ENCODE measurements at regions not wholly inside any gene's neighbourhood (a gene's known extent, or its start where the extent isn't known, plus 50 kb on each side); places are given as distances from the start of the nearest gene placed in this dataset.

- DNase-seq, result no peak
- no peaks in the 10 kb centered on the region for H3K4me1 Mint-ChIP-seq (ENCODE audit: low read depth, unreplicated experiment)
- TF ChIP-seq CTCF (IDR thresholded peaks at IDR 0.05; ENCODE audit: insufficient read depth in 1 of 2, low read depth in 1 of 2, low read length in 1 of 2, severe bottlenecking in 1 of 2, unreplicated experiment in 1 of 2), result no peak
- H3K27ac Mint-ChIP-seq (ENCODE audit: unreplicated experiment), result peak overlapping the region; percentile 14
- no peaks in the 10 kb centered on the region for H3K4me1 ChIP-seq
- ChIA-PET POLR2A (no interaction called here), CTCF (no interaction called here)
- peaks cover 74% of the 10 kb centered on the region for H3K36me3 Mint-ChIP-seq (ENCODE audit: insufficient read depth, unreplicated experiment)
- no peaks in the 10 kb centered on the region for H3K27me3 Mint-ChIP-seq (ENCODE audit: insufficient read depth, unreplicated experiment)
- no peaks in the 10 kb centered on the region for H3K9me3 Mint-ChIP-seq (ENCODE audit: unreplicated experiment)
- intact Hi-C loops (cut with micrococcal nuclease; ENCODE audit: unreplicated experiment), result no loop called here
- no TSS peak for BruUV-seq (replicated peaks)
- no peak overlapping the region for H3K4me3 Mint-ChIP-seq (ENCODE audit: unreplicated experiment)
- no peak overlapping the region for H3K4me3 ChIP-seq (ENCODE audit: low read depth, low read length)
- H3K27me3 ChIP-seq (replicated peaks; ENCODE audit: control insufficient read depth, insufficient read depth, low read length), result no peaks in the 10 kb centered on the region
- H3K9me3 ChIP-seq, result no peaks in the 10 kb centered on the region
- H3K36me3 ChIP-seq (ENCODE audit: control insufficient read depth, insufficient read depth, low read length), result no peaks in the 10 kb centered on the region
Observed at GRCh38 chr11:70668204-70669202, 270.2 kb downstream of the CTTN start.

GRCh38 chr11:70669281-70669680 is 271.0 kb downstream of the CTTN start:
- no peak for TF ChIP-seq CTCF (IDR thresholded peaks at IDR 0.05; ENCODE audit: insufficient read depth in 1 of 2, low read depth in 1 of 2, low read length in 1 of 2, severe bottlenecking in 1 of 2, unreplicated experiment in 1 of 2)

GRCh38 chr11:70669871-70670675 is 271.7 kb downstream of the CTTN start:
- Histone ChIP-seq H3K36me3 (ENCODE audit: control insufficient read depth, insufficient read depth, low read length) (no peaks in the 10 kb centered on the region), H3K27me3 (replicated peaks; ENCODE audit: control insufficient read depth, insufficient read depth, low read length) (no peaks in the 10 kb centered on the region), H3K4me1 (no peaks in the 10 kb centered on the region), H3K9me3 (no peaks in the 10 kb centered on the region), H3K4me3 (ENCODE audit: low read depth, low read length) (no peak overlapping the region)
- Mint-ChIP-seq H3K4me3 (ENCODE audit: unreplicated experiment) (no peak overlapping the region), H3K27ac (ENCODE audit: unreplicated experiment) (no peak overlapping the region), H3K27me3 (ENCODE audit: insufficient read depth, unreplicated experiment) (no peaks in the 10 kb centered on the region), H3K4me1 (ENCODE audit: low read depth, unreplicated experiment) (no peaks in the 10 kb centered on the region), H3K36me3 (ENCODE audit: insufficient read depth, unreplicated experiment) (peaks cover 73% of the 10 kb centered on the region), H3K9me3 (ENCODE audit: unreplicated experiment) (no peaks in the 10 kb centered on the region)
- ChIA-PET POLR2A (no interaction called here), CTCF (interaction anchor here (0.6 kb wide), 1 partner anchor 111 kb away, joined by 3 read pairs; no protein-coding TSS in a partner anchor)
- DNase-seq, result no peak
- no peak for TF ChIP-seq CTCF (IDR thresholded peaks at IDR 0.05; ENCODE audit: insufficient read depth in 1 of 2, low read depth in 1 of 2, low read length in 1 of 2, severe bottlenecking in 1 of 2, unreplicated experiment in 1 of 2)
- BruUV-seq (replicated peaks), result no TSS peak
- intact Hi-C loops (cut with micrococcal nuclease; ENCODE audit: unreplicated experiment), result no loop called here

More at GRCh38 chr11:70669281-70669680, 271.0 kb downstream of the CTTN start:
- H3K27me3 Mint-ChIP-seq (ENCODE audit: insufficient read depth, unreplicated experiment), result no peaks in the 10 kb centered on the region
- POLR2A ChIA-PET, result no interaction called here
- BruUV-seq (replicated peaks), result no TSS peak
- H3K4me3 Mint-ChIP-seq (ENCODE audit: unreplicated experiment), result no peak overlapping the region
- no peaks in the 10 kb centered on the region for H3K4me1 Mint-ChIP-seq (ENCODE audit: low read depth, unreplicated experiment)
- CTCF ChIA-PET, result no interaction called here
- no peak overlapping the region for H3K27ac Mint-ChIP-seq (ENCODE audit: unreplicated experiment)
- intact Hi-C loops (cut with micrococcal nuclease; ENCODE audit: unreplicated experiment), result no loop called here
- Histone ChIP-seq H3K27me3 (replicated peaks; ENCODE audit: control insufficient read depth, insufficient read depth, low read length) (no peaks in the 10 kb centered on the region), H3K36me3 (ENCODE audit: control insufficient read depth, insufficient read depth, low read length) (no peaks in the 10 kb centered on the region), H3K9me3 (no peaks in the 10 kb centered on the region), H3K4me3 (ENCODE audit: low read depth, low read length) (no peak overlapping the region), H3K4me1 (no peaks in the 10 kb centered on the region)
- no peaks in the 10 kb centered on the region for H3K9me3 Mint-ChIP-seq (ENCODE audit: unreplicated experiment)
- peaks cover 81% of the 10 kb centered on the region for H3K36me3 Mint-ChIP-seq (ENCODE audit: insufficient read depth, unreplicated experiment)
- no peak for DNase-seq

Data from Caco-2 (cell line).